ENCODE measurements at regions not wholly inside any gene's neighbourhood (a gene's known extent, or its start where the extent isn't known, plus 50 kb on each side); places are given as distances from the start of the nearest gene placed in this dataset.
A peak's percentile ranks its signal among the peaks of the same experiment; 100 is the strongest.
"Not testable (repeated sequence)": the region's sequence is repeated elsewhere in the genome, so short reads cannot be mapped to it uniquely, and the experiment has no call there.

- H3K9me3 Mint-ChIP-seq; DNase-seq (ENCODE audit: low spot score in 2 of 2); H3K36me3 Mint-ChIP-seq; H3K27ac Mint-ChIP-seq: not testable (repeated sequence)
- peak in 1 of 2 donors; percentile 86 for ATAC-seq
These were observed 176.0 kb downstream of the LACC1 start for GRCh38 chr13:44055681-44056080.

- Mint-ChIP-seq H3K9me3 (no peaks in the 10 kb centered on the region), H3K27ac (no peak overlapping the region), H3K36me3 (no peaks in the 10 kb centered on the region)
- ATAC-seq: no peak
- DNase-seq (ENCODE audit: low spot score in 2 of 2): no peak
These were observed 178.4 kb downstream of the LACC1 start for GRCh38 chr13:44058067-44058466.

- Mint-ChIP-seq H3K27ac (no peak overlapping the region), H3K36me3 (no peaks in the 10 kb centered on the region), H3K9me3 (no peaks in the 10 kb centered on the region)
- no peak for DNase-seq (ENCODE audit: low spot score in 2 of 2)
- no peak for ATAC-seq
These were observed 179.0 kb downstream of the LACC1 start for GRCh38 chr13:44058624-44059215.

GRCh38 chr13:44061876-44062275, 182.2 kb downstream of the LACC1 start:
- Mint-ChIP-seq H3K27ac (no peak overlapping the region), H3K9me3 (no peaks in the 10 kb centered on the region), H3K36me3 (no peaks in the 10 kb centered on the region)
- DNase-seq (ENCODE audit: low spot score in 2 of 2) (no peak), ATAC-seq (no peak)

GRCh38 chr13:44063467-44063866, 183.8 kb downstream of the LACC1 start:
- Mint-ChIP-seq H3K9me3 (no peaks in the 10 kb centered on the region), H3K36me3 (no peaks in the 10 kb centered on the region)

GRCh38 chr13:44063881-44064280, 184.2 kb downstream of the LACC1 start:
- Mint-ChIP-seq H3K36me3 (no peaks in the 10 kb centered on the region), H3K9me3 (no peaks in the 10 kb centered on the region), H3K27ac (no peak overlapping the region)
- ATAC-seq (no peak), DNase-seq (ENCODE audit: low spot score in 2 of 2) (no peak)

More at GRCh38 chr13:44063467-44063866, 183.8 kb downstream of the LACC1 start:
- ATAC-seq (no peak), DNase-seq (ENCODE audit: low spot score in 2 of 2) (no peak)
- no peak overlapping the region for H3K27ac Mint-ChIP-seq

- DNase-seq (ENCODE audit: low spot score in 2 of 2): no peak
These were observed 184.7 kb downstream of the LACC1 start for GRCh38 chr13:44064357-44064756.

GRCh38 chr13:44068169-44068568, 188.5 kb downstream of the LACC1 start:
- Mint-ChIP-seq H3K27ac (no peak overlapping the region), H3K9me3 (peaks cover 8 to 11% of the 10 kb centered on the region in 2 donors), H3K36me3 (peaks cover 0 to 5% of the 10 kb centered on the region in 2 donors)
- ATAC-seq (no peak), DNase-seq (ENCODE audit: low spot score in 2 of 2) (no peak)

More at GRCh38 chr13:44064357-44064756, 184.7 kb downstream of the LACC1 start:
- Mint-ChIP-seq H3K36me3 (peaks cover 0 to 2% of the 10 kb centered on the region in 2 donors), H3K27ac (no peak overlapping the region), H3K9me3 (no peaks in the 10 kb centered on the region)
- no peak for ATAC-seq

- Mint-ChIP-seq H3K27ac (no peak overlapping the region), H3K9me3 (peaks cover 11% of the 10 kb centered on the region in 2 donors), H3K36me3 (peaks cover 0 to 5% of the 10 kb centered on the region in 2 donors)
- DNase-seq (ENCODE audit: low spot score in 2 of 2): no peak
- no peak for ATAC-seq
These were observed 189.0 kb downstream of the LACC1 start for GRCh38 chr13:44068737-44069136.

GRCh38 chr13:44072536-44072935, 192.8 kb downstream of the LACC1 start:
- ATAC-seq (no peak), DNase-seq (ENCODE audit: low spot score in 2 of 2) (no peak)
- Mint-ChIP-seq H3K9me3 (peaks cover 11% of the 10 kb centered on the region in 2 donors), H3K27ac (no peak overlapping the region), H3K36me3 (peaks cover 0 to 5% of the 10 kb centered on the region in 2 donors)

- Mint-ChIP-seq H3K9me3 (peaks cover 9 to 11% of the 10 kb centered on the region in 2 donors), H3K36me3 (peaks cover 0 to 1% of the 10 kb centered on the region in 2 donors), H3K27ac (peak overlapping the region in 1 of 2 donors; percentile 22)
- no peak for DNase-seq (ENCODE audit: low spot score in 2 of 2)
- no peak for ATAC-seq
These were observed 194.9 kb downstream of the LACC1 start for GRCh38 chr13:44074611-44075010.

- ATAC-seq (no peak), DNase-seq (ENCODE audit: low spot score in 2 of 2) (no peak)
- peaks cover 7 to 11% of the 10 kb centered on the region in 2 donors for H3K9me3 Mint-ChIP-seq
- H3K36me3 Mint-ChIP-seq: no peaks in the 10 kb centered on the region
- H3K27ac Mint-ChIP-seq: no peak overlapping the region
These were observed 195.4 kb downstream of the LACC1 start for GRCh38 chr13:44075113-44075512.

GRCh38 chr13:44078806-44079376, 199.2 kb downstream of the LACC1 start:
- Mint-ChIP-seq H3K9me3 (no peaks in the 10 kb centered on the region), H3K27ac (no peak overlapping the region), H3K36me3 (peaks cover 0 to 5% of the 10 kb centered on the region in 2 donors)
- no peak for DNase-seq (ENCODE audit: low spot score in 2 of 2)
- no peak for ATAC-seq

GRCh38 chr13:44079413-44080205, 199.9 kb downstream of the LACC1 start:
- DNase-seq (ENCODE audit: low spot score in 2 of 2): no peak
- Mint-ChIP-seq H3K9me3 (no peaks in the 10 kb centered on the region), H3K36me3 (peaks cover 0 to 5% of the 10 kb centered on the region in 2 donors), H3K27ac (no peak overlapping the region)
- ATAC-seq: no peak

GRCh38 chr13:44084146-44084545, 204.4 kb downstream of the LACC1 start:
- no peak for ATAC-seq
- no peak for DNase-seq (ENCODE audit: low spot score in 2 of 2)
- H3K27ac Mint-ChIP-seq: no peak overlapping the region
- H3K9me3 Mint-ChIP-seq: no peaks in the 10 kb centered on the region
- H3K36me3 Mint-ChIP-seq: peaks cover 0 to 5% of the 10 kb centered on the region in 2 donors

GRCh38 chr13:44086389-44086788, 206.7 kb downstream of the LACC1 start:
- no peak overlapping the region for H3K27ac Mint-ChIP-seq
- DNase-seq (ENCODE audit: low spot score in 2 of 2) (no peak), ATAC-seq (no peak)
- H3K36me3 Mint-ChIP-seq: peaks cover 0 to 5% of the 10 kb centered on the region in 2 donors
- peaks cover 3 to 4% of the 10 kb centered on the region in 2 donors for H3K9me3 Mint-ChIP-seq

GRCh38 chr13:44088411-44088810, 208.7 kb downstream of the LACC1 start:
- Mint-ChIP-seq H3K36me3 (no peaks in the 10 kb centered on the region), H3K27ac (peak overlapping the region in 1 of 2 donors; percentile 73)
- ATAC-seq: no peak

More at GRCh38 chr13:44088411-44088810, 208.7 kb downstream of the LACC1 start:
- H3K9me3 Mint-ChIP-seq: peaks cover 5 to 8% of the 10 kb centered on the region in 2 donors
- DNase-seq (ENCODE audit: low spot score in 2 of 2): no peak
